GM12873 (cell line): ENCODE measurements at regions not wholly inside any gene's neighbourhood (a gene's known extent, or its start where the extent isn't known, plus 50 kb on each side); places are given as distances from the start of the nearest gene placed in this dataset.

Source experiments
- CTCF ChIP-seq: IDR thresholded peaks from 2 replicates; pipeline ENCODE4 v1.5.1; 2012; ENCODE audit warnings: low read depth, mild to moderate bottlenecking, moderate library complexity, low read length, control low read depth; ENCODE audit not compliant: insufficient read depth; ENCODE audit errors: missing control alignments

GRCh38 chr1:214165850-214166374 is 115.0 kb upstream of the SMYD2 start:
- TF ChIP-seq CTCF: no peak

GRCh38 chr1:214174508-214175199 is 106.3 kb upstream of the SMYD2 start:
- no peak for TF ChIP-seq CTCF

GRCh38 chr1:214178102-214178501 is 102.9 kb upstream of the SMYD2 start:
- TF ChIP-seq CTCF: no peak

DNA sequence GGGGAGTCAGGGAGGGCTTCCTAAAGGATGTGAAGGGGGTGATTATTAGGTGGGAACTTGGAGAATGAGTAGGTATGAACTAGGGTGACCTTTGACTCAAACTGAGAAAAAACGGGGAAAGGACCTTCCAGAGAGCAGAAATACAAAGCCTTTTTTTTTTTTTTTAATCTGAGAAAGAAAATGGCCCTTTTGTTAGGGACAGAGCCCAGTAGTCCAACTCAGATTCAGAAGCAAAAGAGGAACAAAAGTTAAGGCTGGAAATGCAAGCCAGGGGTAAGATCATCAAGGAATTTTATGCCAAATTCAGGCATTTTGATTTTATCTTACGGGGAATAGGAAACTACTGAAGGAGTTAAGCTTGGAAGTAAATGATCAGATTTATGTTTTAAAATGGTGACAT is 96.0 kb upstream of the SMYD2 start:
- TF ChIP-seq CTCF: no peak

DNA sequence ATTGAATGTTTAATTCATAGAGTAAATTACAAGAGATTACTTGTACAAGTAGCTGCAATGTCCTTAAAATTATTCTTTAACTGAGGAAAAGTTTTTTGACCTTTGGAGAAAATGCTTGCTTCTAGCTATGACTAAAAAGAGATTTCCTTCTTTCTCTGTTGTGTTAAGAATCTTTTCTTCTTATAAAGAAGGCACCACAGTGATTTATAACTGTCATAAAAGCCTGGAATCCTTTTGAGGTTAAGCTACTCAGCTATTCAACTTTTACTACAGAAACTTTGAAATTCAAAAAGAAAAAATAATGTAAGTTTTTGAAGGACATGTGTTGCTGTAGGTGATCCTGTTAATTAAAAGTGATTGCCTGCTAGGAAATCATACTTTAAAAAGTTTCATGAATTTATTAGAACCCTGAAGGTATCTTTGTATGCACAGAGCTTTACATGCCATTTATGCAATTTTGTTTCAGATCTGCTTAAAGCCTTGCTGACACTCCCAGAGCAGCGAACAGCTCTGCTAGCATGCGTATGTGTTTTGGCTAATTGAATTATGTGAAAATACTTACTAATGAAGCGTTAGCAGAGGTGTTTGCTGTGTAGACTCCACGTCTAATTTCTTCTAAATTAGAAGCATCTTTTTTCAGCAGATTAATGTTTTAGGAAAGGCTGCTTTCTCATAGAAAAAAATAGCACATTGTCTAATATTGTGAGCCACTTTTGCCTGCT is 94.7 kb upstream of the SMYD2 start:
- TF ChIP-seq CTCF: no peak

GRCh38 chr1:214187121-214187900 is 93.6 kb upstream of the SMYD2 start:
- TF ChIP-seq CTCF: no peak

- no peak for TF ChIP-seq CTCF
Measured at GRCh38 chr1:214187933-214188332, 93.0 kb upstream of the SMYD2 start.
